Endothelial cell of umbilical vein (primary cell): ENCODE measurements at regions not wholly inside any gene's neighbourhood (a gene's known extent, or its start where the extent isn't known, plus 50 kb on each side); places are given as distances from the start of the nearest gene placed in this dataset.
A peak's percentile ranks its signal among the peaks of the same experiment; 100 is the strongest.

Experiments used
- BruUV-seq: library from RNA; stranded (reverse); fragments of 400-500 nt; replicated peaks from 2 replicates; lab custom pipeline; 2021; lab: Mats Ljungman, UMichigan
- CTCF ChIA-PET: fragments of 300-600, 350-600 bp; sonication (Branson Sonifier 250); formaldehyde crosslinking; loops from one replicate; lab custom pipeline; 2021; ENCODE audit warnings: antibody characterized with exemption, inconsistent platforms; lab: Charles Lee
- POLR2A ChIA-PET: fragments of 300-600, 350-600 bp; sonication (Branson Sonifier 250); formaldehyde crosslinking; loops from one replicate; lab custom pipeline; 2021; ENCODE audit warnings: antibody characterized with exemption, inconsistent platforms; lab: Charles Lee
- DNase-seq: peaks from one replicate; pipeline ENCODE4 v3.0.0-alpha.2; 2011; ENCODE audit warnings: low read depth, low spot score
- FAIRE-seq: peaks from 2 replicates; lab custom pipeline; 2011; peaks lifted over from hg19 to GRCh38; lab: Jason Lieb, UNC
- H2AFZ ChIP-seq: 2 replicates; pipeline ENCODE4 v1.6.0; 2012; ENCODE audit warnings: low read depth, low read length, control low read depth, inconsistent platforms
- H3K27ac ChIP-seq: 2 replicates; pipeline ENCODE4 v1.5.1; 2011; ENCODE audit warnings: low read depth, mild to moderate bottlenecking, control low read depth, low read length, moderate library complexity; ENCODE audit not compliant: insufficient read depth
- H3K27me3 ChIP-seq, 2 experiments: 2 replicates each; pipeline versions ENCODE4 v1.6.0 to v1.6.1; 2011; ENCODE audit warnings: low read length in 2 of 2, mixed read lengths in 1 of 2; ENCODE audit not compliant: control insufficient read depth in 2 of 2, insufficient read depth in 2 of 2
- H3K36me3 ChIP-seq, 2 experiments: 2 replicates in 1 of 2; 3 replicates in 1 of 2; pipeline ENCODE4 v1.5.1; 2011; ENCODE audit warnings: low read length in 2 of 2, mild to moderate bottlenecking in 1 of 2, moderate library complexity in 1 of 2; ENCODE audit not compliant: control insufficient read depth in 2 of 2, insufficient read depth in 2 of 2; ENCODE audit errors: extremely low read depth in 1 of 2
- H3K4me1 ChIP-seq: 3 replicates; pipeline ENCODE4 v1.5.1; 2011; ENCODE audit warnings: mild to moderate bottlenecking, low read length; ENCODE audit not compliant: control insufficient read depth, insufficient read depth; ENCODE audit errors: extremely low read depth
- H3K4me2 ChIP-seq: 2 replicates; pipeline ENCODE4 v1.6.1; 2011; ENCODE audit warnings: low read length, control low read depth, mixed read lengths; ENCODE audit not compliant: insufficient read depth
- H3K4me3 ChIP-seq, 3 experiments: fragments of 200-600 bp in 1 of 3; sonication (generic), shearing (Covaris generic) in 1 of 3; replicated peaks in 1 of 3; 2 replicates each; pipeline ENCODE4 v1.5.1; 2011 to 2016; ENCODE audit warnings: control low read depth in 3 of 3, low read length in 3 of 3, mild to moderate bottlenecking in 2 of 3, inconsistent platforms in 1 of 3, low read depth in 1 of 3, moderate library complexity in 1 of 3; ENCODE audit not compliant: insufficient read depth in 1 of 3
- H3K79me2 ChIP-seq: 2 replicates; pipeline ENCODE4 v1.6.0; 2012; ENCODE audit warnings: low read length, inconsistent platforms; ENCODE audit not compliant: control insufficient read depth, insufficient read depth
- H3K9ac ChIP-seq: replicated peaks from 2 replicates; pipeline ENCODE3; 2011; ENCODE audit warnings: low read length, control low read depth; ENCODE audit not compliant: insufficient read depth; ENCODE audit errors: extremely low read depth
- H3K9me1 ChIP-seq: replicated peaks from 3 replicates; pipeline ENCODE4 v1.6.0; 2011; ENCODE audit warnings: mild to moderate bottlenecking, low read length; ENCODE audit not compliant: control insufficient read depth, insufficient read depth; ENCODE audit errors: extremely low read depth
- H3K9me3 ChIP-seq: replicated peaks from 2 replicates; pipeline ENCODE4 v1.5.1; 2012; ENCODE audit warnings: low read length, inconsistent platforms; ENCODE audit not compliant: control insufficient read depth, insufficient read depth
- H4K20me1 ChIP-seq: replicated peaks from 2 replicates; pipeline ENCODE3; 2011; ENCODE audit warnings: mild to moderate bottlenecking, low read length; ENCODE audit not compliant: control insufficient read depth, insufficient read depth; ENCODE audit errors: extremely low read depth
- CTCF ChIP-seq, 2 donors: IDR thresholded peaks; 1 replicate in 1 of 2; 2 replicates in 1 of 2; pipeline ENCODE4 v1.5.1; 2011; ENCODE audit warnings: low read length in 2 of 2, mild to moderate bottlenecking in 2 of 2, moderate library complexity in 2 of 2, control low read depth in 1 of 2, inconsistent platforms in 1 of 2, low read depth in 1 of 2; ENCODE audit not compliant: insufficient read depth in 1 of 2; ENCODE audit errors: extremely low read depth in 1 of 2
- EZH2 ChIP-seq: IDR thresholded peaks from 2 replicates; pipeline ENCODE4 v1.6.1; 2012; ENCODE audit warnings: borderline replicate concordance, low read depth, mild to moderate bottlenecking, moderate library complexity, low read length, inconsistent platforms; ENCODE audit not compliant: severe bottlenecking
- FOS ChIP-seq: IDR thresholded peaks from 2 replicates; pipeline ENCODE4 v1.6.1; 2011; ENCODE audit warnings: mild to moderate bottlenecking, low read length, moderate library complexity, borderline replicate concordance; ENCODE audit not compliant: insufficient read depth
- GATA2 ChIP-seq: IDR thresholded peaks from 2 replicates; pipeline ENCODE4 v1.7.0; 2011; ENCODE audit warnings: low read depth, mild to moderate bottlenecking, moderate library complexity, mixed read lengths, low read length; ENCODE audit not compliant: insufficient read length, insufficient read depth
- JUN ChIP-seq: IDR thresholded peaks from 2 replicates; pipeline ENCODE4 v1.6.1; 2011; ENCODE audit warnings: borderline replicate concordance, low read depth; ENCODE audit not compliant: insufficient read length, insufficient read depth
- MAX ChIP-seq: IDR thresholded peaks from 2 replicates; pipeline ENCODE4 v1.6.1; 2011; ENCODE audit not compliant: insufficient read depth, insufficient read length
- MYC ChIP-seq: IDR thresholded peaks from one replicate; pipeline ENCODE4 v1.6.1; 2011; ENCODE audit warnings: mild to moderate bottlenecking, low read depth, low read length
- POLR2A ChIP-seq: IDR thresholded peaks from 2 replicates; pipeline ENCODE4 v1.6.1; 2012; ENCODE audit warnings: low read depth, mild to moderate bottlenecking, control low read depth, low read length
- POLR2AphosphoS5 ChIP-seq: IDR thresholded peaks from 2 replicates; pipeline ENCODE4 v1.6.1; 2012; ENCODE audit warnings: low read depth, mild to moderate bottlenecking, control low read depth, low read length, moderate library complexity; ENCODE audit not compliant: insufficient read depth
- dilution Hi-C: fragments of 300-500 bp; cut with MboI; formaldehyde crosslinking; loops from one replicate; pipeline ENCODE4 v1.15.0; 2019; ENCODE audit warnings: low sequenced_read_pairs; ENCODE audit not compliant: extremely low pct_ligation_motif_present
- intact Hi-C: fragments of 100-400 bp; cut with micrococcal nuclease; formaldehyde crosslinking; loops from one replicate; pipeline ENCODE4 v1.10.0; 2022

- H3K27me3 ChIP-seq: peaks cover 2 to 8% of the 10 kb centered on the region in 2 experiments
- intact Hi-C loops: loop anchor here (1.0 kb wide), 1 partner anchor 136 kb away; no protein-coding TSS in a partner anchor
- H2AFZ ChIP-seq: no peak overlapping the region
- FAIRE-seq: peak; percentile 73
- no peaks in the 10 kb centered on the region for H3K79me2 ChIP-seq
- CTCF ChIA-PET: interaction anchor here (1.6 to 2.0 kb wide), 3 partner anchors 11 to 551 kb away, joined by 4 to 10 read pairs (median 9); no protein-coding TSS in a partner anchor
- H3K4me2 ChIP-seq: no peak overlapping the region
- POLR2A ChIA-PET: no interaction called here
- no peaks in the 10 kb centered on the region for H3K9me1 ChIP-seq
- peaks cover 9% of the 10 kb centered on the region for H3K4me1 ChIP-seq
- no peaks in the 10 kb centered on the region for H3K9me3 ChIP-seq
- H3K36me3 ChIP-seq: no peaks in the 10 kb centered on the region
- H3K9ac ChIP-seq: no peak overlapping the region
- dilution Hi-C loops: no loop called here
- no peak overlapping the region for H3K27ac ChIP-seq
- TF ChIP-seq MYC: no peak
- no peak for TF ChIP-seq JUN
- TF ChIP-seq POLR2AphosphoS5: no peak
- no peak for TF ChIP-seq CTCF (IDR thresholded peaks at IDR 0.05; ENCODE audit: extremely low read depth in 1 of 2, insufficient read depth in 1 of 2, low read depth in 1 of 2, low read length in 2 of 2)
- TF ChIP-seq MAX: no peak
- BruUV-seq: no TSS peak
- peak; percentile 54 for DNase-seq
- no peak overlapping the region for H3K4me3 ChIP-seq
- H4K20me1 ChIP-seq: no peaks in the 10 kb centered on the region
Observed at GRCh38 chr13:97568850-97569249, 134.9 kb downstream of the RAP2A start.

- Histone ChIP-seq H3K36me3 (no peaks in the 10 kb centered on the region), H3K27ac (no peak overlapping the region), H3K4me3 (no peak overlapping the region), H2AFZ (no peak overlapping the region), H3K9ac (no peak overlapping the region), H3K27me3 (peaks cover 2 to 8% of the 10 kb centered on the region in 2 experiments), H3K9me1 (no peaks in the 10 kb centered on the region), H3K9me3 (no peaks in the 10 kb centered on the region), H3K4me1 (peaks cover 9% of the 10 kb centered on the region), H3K79me2 (no peaks in the 10 kb centered on the region), H3K4me2 (no peak overlapping the region), H4K20me1 (no peaks in the 10 kb centered on the region)
- BruUV-seq: no TSS peak
- CTCF ChIA-PET: interaction anchor here (0.6 to 1.5 kb wide), 2 partner anchors 90 to 695 kb away, joined by 3 to 4 read pairs; no protein-coding TSS in a partner anchor
- POLR2A ChIA-PET: no interaction called here
- intact Hi-C loops (loop anchor here (1.0 kb wide), 1 partner anchor 137 kb away; no protein-coding TSS in a partner anchor), dilution Hi-C loops (no loop called here)
- TF ChIP-seq MYC (no peak), FOS (no peak), POLR2A (no peak), CTCF (IDR thresholded peaks at IDR 0.05; ENCODE audit: extremely low read depth in 1 of 2, insufficient read depth in 1 of 2, low read depth in 1 of 2, low read length in 2 of 2) (no peak), EZH2 (no peak), MAX (no peak), GATA2 (no peak)
- no peak for FAIRE-seq
- no peak for DNase-seq
Observed at GRCh38 chr13:97569841-97570240, 135.9 kb downstream of the RAP2A start.
